NCI-H2107 (cell line): ENCODE measurements at regions not wholly inside any gene's neighbourhood (a gene's known extent, or its start where the extent isn't known, plus 50 kb on each side); places are given as distances from the start of the nearest gene placed in this dataset.

ENCODE experiments used
- DNase-seq: peaks from one replicate; lab custom pipeline; 2025; lab: John Stamatoyannopoulos, UW

- DNase-seq = no peak
Measured at GRCh38 chr16:79543219-79543618, 57.3 kb downstream of the MAF start.

GRCh38 chr16:79542237-79542774 lies 58.2 kb downstream of the MAF start:
- DNase-seq = no peak

GRCh38 chr16:79540825-79541595 lies 59.5 kb downstream of the MAF start:
- DNase-seq = no peak

- no peak for DNase-seq
Measured at GRCh38 chr16:79537584-79537983, 63.0 kb downstream of the MAF start.

GRCh38 chr16:79536958-79537357 lies 63.6 kb downstream of the MAF start:
- no peak for DNase-seq

GRCh38 chr16:79535130-79535529 lies 65.4 kb downstream of the MAF start:
- no peak for DNase-seq

GRCh38 chr16:79534143-79534542 lies 66.4 kb downstream of the MAF start:
- no peak for DNase-seq

GRCh38 chr16:79533292-79533691 lies 67.2 kb downstream of the MAF start:
- no peak for DNase-seq

- no peak for DNase-seq
Measured at GRCh38 chr16:79532785-79533184, 67.8 kb downstream of the MAF start.

GRCh38 chr16:79532273-79532672 lies 68.3 kb downstream of the MAF start:
- no peak for DNase-seq

- no peak for DNase-seq
Measured at GRCh38 chr16:79528338-79528737, 72.2 kb downstream of the MAF start.

GRCh38 chr16:79523971-79524370 lies 76.6 kb downstream of the MAF start:
- no peak for DNase-seq

- no peak for DNase-seq
Measured at GRCh38 chr16:79519448-79519847, 81.1 kb downstream of the MAF start.

- DNase-seq = no peak
Measured at GRCh38 chr16:79517156-79517555, 83.4 kb downstream of the MAF start.

- DNase-seq = no peak
Measured at GRCh38 chr16:79510879-79511278, 89.7 kb downstream of the MAF start.

- no peak for DNase-seq
Measured at GRCh38 chr16:79509906-79510305, 90.6 kb downstream of the MAF start.

GRCh38 chr16:79509211-79509631 lies 91.3 kb downstream of the MAF start:
- DNase-seq = no peak

GRCh38 chr16:79508294-79508693 lies 92.2 kb downstream of the MAF start:
- DNase-seq = no peak

- DNase-seq = no peak
Measured at GRCh38 chr16:79505344-79505743, 95.2 kb downstream of the MAF start.

GRCh38 chr16:79503511-79503910 lies 97.0 kb downstream of the MAF start:
- DNase-seq = no peak

GRCh38 chr16:79501446-79501845 lies 99.1 kb downstream of the MAF start:
- no peak for DNase-seq

GRCh38 chr16:79500866-79501265 lies 99.7 kb downstream of the MAF start:
- DNase-seq = no peak

- no peak for DNase-seq
Measured at GRCh38 chr16:79500286-79500685, 100.3 kb downstream of the MAF start.

GRCh38 chr16:79498928-79499327 lies 101.6 kb downstream of the MAF start:
- DNase-seq = no peak
